HG03066 (cell line): ENCODE measurements at regions not wholly inside any gene's neighbourhood (a gene's known extent, or its start where the extent isn't known, plus 50 kb on each side); places are given as distances from the start of the nearest gene placed in this dataset.

Experiments
- ATAC-seq: cut with Tn5 transposase; IDR thresholded peaks from one replicate; pipeline ENCODE4 v1.9.1; 2021; ENCODE audit warnings: low read depth; ENCODE audit not compliant: unreplicated experiment

DNA sequence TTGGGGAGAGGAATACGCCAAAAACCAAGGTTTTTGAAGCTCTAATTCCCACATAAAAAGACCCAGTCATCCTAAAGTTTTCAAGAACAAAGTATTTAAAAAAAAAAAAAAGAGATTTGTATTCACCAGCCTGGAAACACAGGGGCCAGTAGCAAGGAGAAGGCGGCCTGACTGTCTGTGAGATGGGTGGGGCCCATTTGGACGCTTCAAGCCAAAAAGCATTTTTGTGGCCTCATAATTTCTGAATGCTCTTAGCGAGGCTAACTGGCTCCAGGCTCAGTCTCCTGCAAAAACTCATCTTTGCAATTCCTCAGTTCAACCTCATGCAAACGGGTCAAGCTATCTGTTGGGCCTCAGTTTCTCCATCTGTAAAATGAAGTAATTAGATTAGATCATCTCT lies 514.1 kb downstream of the MED13L start:
- no peak for ATAC-seq

DNA sequence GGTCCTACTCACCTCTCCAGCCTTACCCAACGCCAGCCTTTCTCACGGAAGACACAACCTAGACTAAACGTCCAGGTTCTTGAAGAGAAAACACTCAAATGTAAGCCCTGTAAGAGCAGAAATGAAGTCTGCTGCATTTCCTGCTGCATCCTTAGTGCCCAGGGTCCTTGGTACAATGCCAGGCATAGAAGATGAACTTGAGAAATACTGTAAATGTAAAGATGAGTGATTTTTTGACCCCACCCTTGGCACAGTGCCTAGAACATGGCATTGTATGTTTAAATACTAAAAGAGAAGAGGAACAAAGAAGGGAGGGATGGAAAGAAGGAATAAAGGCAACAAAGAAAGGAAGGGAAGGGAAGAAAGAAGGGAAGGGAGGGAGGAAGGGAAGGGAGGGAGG lies 514.6 kb downstream of the MED13L start:
- no peak for ATAC-seq

- no peak for ATAC-seq
Measured at GRCh38 chr12:115761784-115762183, 515.7 kb downstream of the MED13L start.

GRCh38 chr12:115760231-115760630 lies 517.3 kb downstream of the MED13L start:
- ATAC-seq: no peak

DNA sequence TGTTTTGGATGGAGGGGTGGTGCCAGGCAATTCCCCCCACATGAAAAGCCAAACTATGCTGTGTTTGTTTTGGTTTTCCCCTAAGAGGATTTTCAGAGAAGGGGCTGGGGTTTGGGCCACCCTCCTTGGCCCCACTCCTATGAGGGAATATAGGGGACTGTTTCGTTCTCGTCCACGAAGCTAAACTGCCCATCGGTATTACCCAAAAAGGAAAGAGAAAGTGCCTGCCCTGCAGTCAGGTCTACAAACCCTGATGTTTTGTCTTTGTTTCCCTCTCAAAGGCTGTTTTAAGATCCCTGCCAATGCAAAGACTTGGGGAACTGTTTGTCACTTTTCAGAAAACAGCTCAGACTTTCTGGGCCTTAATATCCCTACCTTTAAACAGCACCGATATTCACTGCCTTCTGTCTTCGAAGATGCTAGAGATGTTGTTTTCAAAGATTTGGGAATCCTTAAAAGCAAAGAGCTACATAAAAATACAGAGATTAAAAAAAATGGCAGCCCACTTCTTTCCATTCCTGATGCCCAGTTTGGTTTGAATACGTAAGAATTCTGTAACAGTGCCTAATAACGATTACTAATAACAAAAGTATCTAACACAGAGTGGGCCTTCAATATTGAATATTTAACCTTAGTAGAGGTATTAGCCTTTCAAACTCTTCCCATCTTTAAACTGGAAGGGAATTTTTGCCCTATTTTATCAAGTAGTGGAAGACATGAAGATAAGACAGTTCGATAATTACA lies 518.4 kb downstream of the MED13L start:
- ATAC-seq: no peak

- no peak for ATAC-seq
Measured at GRCh38 chr12:115758183-115758582, 519.3 kb downstream of the MED13L start.

DNA sequence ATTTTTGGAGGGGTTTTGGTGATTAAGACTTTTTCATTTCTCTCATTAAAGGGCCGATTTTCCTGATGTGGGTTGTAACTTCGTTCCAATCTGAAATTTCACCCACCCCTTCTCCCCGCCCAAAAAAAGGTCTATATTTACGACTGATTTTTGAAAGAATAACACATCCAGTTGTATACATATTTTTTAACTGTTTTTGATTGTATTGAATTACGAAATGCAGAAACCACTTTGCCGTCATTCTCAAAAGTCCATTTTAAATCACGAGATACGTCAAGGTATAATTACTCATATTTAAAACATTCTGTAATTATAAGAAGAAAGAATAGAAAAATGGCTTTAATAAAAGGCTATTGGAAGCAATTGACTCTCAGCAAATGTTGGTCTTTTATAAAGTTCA lies 520.7 kb downstream of the MED13L start:
- ATAC-seq: no peak

DNA sequence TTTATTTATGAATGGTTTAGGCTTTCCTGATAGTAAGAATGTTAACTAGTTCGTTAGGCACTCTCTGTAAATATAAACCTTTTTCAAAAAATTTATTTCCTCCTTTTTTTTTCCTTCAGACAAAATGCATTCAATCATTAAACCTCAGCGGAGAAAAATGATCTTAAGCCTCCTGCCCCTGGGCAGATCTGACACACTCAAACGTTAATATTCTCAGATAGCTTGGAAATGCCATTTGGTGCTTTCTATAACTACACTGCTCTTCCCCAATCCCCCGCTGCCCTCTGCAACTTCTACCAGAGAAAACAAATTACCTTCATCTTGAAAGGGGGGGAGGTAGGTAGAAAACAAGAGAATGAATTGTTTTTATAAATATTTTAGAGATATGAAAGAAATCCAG lies 521.2 kb downstream of the MED13L start:
- no peak for ATAC-seq

- no peak for ATAC-seq
Measured at GRCh38 chr12:115755725-115756085, 521.8 kb downstream of the MED13L start.

DNA sequence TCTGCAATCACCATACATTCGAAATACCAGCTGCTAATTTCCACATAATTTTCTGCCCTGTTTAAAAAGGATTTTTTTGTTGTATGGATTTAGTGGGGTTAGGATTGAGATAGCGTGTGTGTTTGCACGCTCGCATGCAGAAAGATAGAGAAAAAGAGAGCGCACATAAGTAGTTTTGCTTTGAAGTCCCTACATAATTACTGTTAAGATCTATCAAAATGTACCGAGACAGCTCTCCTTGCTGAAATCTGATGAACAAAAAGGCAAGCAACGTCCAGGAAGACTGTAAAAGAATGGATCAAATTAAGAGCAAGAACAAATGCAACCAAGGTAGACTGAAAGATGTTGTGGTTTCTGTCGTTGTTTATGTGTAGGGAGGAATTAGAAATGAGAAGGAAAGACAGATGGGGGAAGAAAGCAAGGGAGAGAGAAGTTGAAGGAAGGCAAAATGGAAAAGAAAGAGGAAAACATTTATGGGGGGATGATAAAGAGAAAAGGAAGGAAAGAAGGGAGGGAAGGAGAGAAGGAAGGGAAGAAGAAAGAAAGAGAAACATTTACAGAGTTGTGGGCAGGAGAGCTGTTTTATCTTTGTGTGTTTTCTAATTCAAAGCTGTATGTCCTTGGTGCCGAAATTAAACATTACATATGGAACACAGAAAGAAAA lies 522.3 kb downstream of the MED13L start:
- ATAC-seq: no peak

DNA sequence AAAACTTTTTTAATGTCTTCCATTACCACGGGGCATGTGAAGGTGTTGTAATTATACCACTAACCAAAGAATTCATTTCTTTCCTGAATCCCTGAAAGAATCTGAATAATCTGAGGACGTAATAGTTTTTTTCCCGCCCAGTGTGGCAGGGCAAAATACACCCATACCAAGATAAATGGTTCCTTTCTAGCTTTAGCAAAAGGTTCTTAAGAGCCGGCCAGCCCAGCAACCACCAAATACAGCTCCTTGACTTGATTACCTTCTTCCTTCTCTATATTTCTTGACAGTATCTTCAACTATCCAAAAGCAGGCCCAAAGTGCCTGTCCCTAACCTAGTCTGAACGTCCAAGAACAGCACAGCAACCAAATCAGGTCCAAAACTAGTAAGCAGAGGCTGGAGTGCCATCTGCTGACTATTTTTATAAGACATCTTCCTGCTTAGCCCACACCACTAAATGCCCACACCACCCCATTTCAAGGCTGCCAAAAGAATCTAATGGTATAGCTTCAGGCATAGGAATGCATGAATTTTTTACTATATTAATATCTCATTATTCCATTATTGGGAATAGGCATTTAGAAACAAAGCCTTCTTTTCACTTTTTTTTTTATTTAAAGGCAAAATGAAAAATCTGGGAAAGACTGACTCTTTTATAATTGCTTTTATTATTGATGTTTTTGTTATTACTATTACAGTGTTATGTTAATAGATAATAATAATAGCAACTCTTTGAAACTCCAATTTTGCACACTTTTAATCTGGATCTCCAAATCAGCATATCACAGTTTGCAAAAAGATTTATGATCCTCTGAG lies 524.4 kb downstream of the MED13L start:
- ATAC-seq: no peak

GRCh38 chr12:115752156-115752555 lies 525.3 kb downstream of the MED13L start:
- ATAC-seq: no peak

DNA sequence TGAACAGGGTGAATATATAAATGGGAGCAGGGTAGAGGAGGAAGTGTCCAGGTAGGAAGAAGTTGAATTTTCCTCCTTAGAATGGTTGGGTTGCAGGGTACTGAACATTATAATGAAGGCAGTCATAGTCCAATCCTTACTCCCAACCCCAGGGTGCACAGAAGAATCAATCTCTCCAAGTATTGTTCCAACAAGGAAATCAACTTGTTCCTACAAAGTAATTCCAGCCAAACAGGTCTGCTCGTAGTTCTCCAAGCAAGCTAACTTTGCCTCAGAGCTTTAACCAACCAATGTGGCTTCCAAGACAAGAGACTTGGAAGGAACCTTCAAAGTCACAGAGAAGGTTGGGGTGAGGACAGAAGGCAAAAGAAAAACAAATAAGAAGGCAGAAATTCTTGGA lies 527.2 kb downstream of the MED13L start:
- no peak for ATAC-seq

GRCh38 chr12:115749071-115749841 lies 528.2 kb downstream of the MED13L start:
- ATAC-seq: no peak

DNA sequence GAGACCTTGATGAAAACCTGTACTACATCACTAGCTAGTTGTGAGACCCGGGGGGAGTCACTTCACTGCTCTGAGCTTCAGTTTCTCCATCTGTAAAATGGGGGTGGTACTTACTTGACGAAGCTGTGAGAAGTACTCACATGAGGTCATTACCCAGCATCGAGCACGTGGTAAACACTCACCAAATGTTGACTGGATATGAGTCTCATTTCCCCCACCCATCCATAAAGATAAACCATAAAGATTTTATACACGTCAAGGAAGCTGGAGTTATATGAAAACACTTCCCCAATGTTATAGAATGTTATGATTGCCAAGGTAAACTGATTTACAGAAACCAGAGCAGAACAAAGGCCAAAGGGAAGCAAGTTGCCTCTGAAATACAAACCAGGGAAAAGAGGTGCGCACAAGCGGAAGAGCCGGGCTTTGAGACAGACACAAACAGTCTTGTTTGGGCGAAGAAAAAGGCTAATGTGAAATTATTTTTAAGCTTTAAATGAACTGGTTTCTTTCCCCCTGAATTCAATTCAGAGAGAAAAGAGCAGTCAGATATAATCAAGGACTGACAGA lies 536.8 kb downstream of the MED13L start:
- ATAC-seq: no peak

GRCh38 chr12:115737895-115738294 lies 539.6 kb downstream of the MED13L start:
- no peak for ATAC-seq

DNA sequence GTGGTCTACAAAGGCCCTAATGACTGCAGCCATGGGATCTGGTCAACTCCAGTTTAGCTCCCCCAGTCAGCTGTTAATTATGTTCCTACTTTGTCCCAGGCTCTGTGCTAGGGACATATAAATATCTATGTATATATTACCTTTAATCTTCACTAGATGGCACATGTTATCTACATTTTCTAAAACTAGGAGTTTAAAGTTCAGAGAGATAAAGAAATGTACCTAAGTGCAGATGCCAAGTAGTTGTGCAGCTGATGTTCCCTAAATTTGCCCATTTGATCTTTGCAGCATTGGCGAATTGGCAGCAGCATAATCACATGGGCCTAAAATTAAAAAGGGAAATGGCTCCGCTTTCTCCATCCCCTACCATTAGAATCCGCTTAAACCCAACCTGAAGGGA lies 541.1 kb downstream of the MED13L start:
- ATAC-seq: no peak

DNA sequence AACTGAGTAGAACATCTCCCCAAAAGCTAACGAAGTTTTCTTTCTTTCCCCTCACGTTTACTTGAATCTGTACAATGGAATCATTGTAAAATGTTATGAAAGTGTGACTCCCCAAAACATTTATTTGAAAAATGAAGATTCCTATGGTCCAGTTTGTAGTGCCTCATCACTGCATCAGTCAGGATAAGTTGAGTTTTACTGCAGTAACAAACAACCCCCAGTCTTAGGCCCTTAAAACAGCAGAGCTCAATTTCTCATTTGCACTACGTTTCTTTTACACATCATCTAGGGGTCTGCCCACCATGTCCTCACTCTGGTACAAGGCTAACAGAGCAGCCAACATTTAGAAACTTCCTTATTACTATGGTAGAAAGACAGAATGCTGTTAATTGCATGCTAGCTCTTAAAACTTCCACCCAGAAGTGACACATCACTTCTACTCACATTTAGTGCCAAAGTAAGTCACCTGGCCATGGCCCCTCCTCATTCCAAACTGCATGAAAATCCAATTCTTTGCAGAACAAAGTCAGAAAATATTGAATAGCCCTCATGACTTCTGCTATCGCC lies 546.4 kb downstream of the MED13L start:
- no peak for ATAC-seq

DNA sequence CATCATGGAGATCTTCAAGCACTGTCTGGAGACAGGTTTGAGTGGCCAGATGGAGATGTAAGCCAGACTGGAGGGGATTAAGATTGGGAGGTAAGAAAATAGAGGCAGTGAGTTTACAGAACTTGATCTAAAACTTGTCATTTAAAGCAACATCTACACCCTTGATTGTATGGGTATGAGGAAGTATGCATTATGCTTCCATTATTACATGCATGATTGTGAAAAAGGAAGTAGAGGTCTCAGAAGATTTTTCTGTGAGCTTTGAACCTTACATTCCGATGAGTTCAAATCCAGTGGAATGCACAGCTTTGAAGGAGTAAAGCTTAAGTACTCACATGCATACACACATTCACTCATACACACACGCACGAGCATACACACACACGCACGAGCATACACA lies 550.8 kb downstream of the MED13L start:
- ATAC-seq: no peak

- ATAC-seq: no peak
Measured at GRCh38 chr12:115722181-115722580, 555.3 kb downstream of the MED13L start.
